Neural cell (in vitro differentiated cells): ENCODE measurements at regions not wholly inside any gene's neighbourhood (a gene's known extent, or its start where the extent isn't known, plus 50 kb on each side); places are given as distances from the start of the nearest gene placed in this dataset.

ENCODE experiments used
- H2AFZ ChIP-seq: fragments of 200-600, 300-800 bp; sonication (generic), shearing (Covaris generic); 2 replicates; pipeline ENCODE4 v1.6.0; 2014; ENCODE audit warnings: low read depth, mild to moderate bottlenecking, antibody characterized with exemption, low read length, moderate library complexity
- H3F3A ChIP-seq: fragments of 200-600 bp; shearing (Covaris generic); 2 replicates; pipeline ENCODE4 v1.6.1; 2016; ENCODE audit warnings: mild to moderate bottlenecking, moderate library complexity, mixed read lengths, antibody characterized with exemption, low read length; ENCODE audit not compliant: insufficient read depth, poor library complexity, severe bottlenecking
- H3K27ac ChIP-seq: fragments of 200-600, 300-800 bp; sonication (generic), shearing (Covaris generic); 2 replicates; pipeline ENCODE4 v1.5.1; 2014; ENCODE audit warnings: mild to moderate bottlenecking, low read length, moderate library complexity
- H3K27me3 ChIP-seq: fragments of 300-800, 200-600 bp; sonication (generic), shearing (Covaris generic); 2 replicates; pipeline ENCODE4 v1.6.0; 2014; ENCODE audit warnings: mild to moderate bottlenecking, low read depth, low read length, moderate library complexity; ENCODE audit not compliant: insufficient read depth
- H3K36me3 ChIP-seq: fragments of 300-800, 200-600 bp; sonication (generic), shearing (Covaris generic); 2 replicates; pipeline ENCODE4 v1.5.1; 2014; ENCODE audit warnings: mild to moderate bottlenecking, antibody characterized with exemption, low read length, moderate library complexity; ENCODE audit not compliant: insufficient read depth
- H3K4me2 ChIP-seq: fragments of 300-800, 200-600 bp; sonication (generic), shearing (Covaris generic); 2 replicates; pipeline ENCODE4 v1.6.0; 2014; ENCODE audit warnings: mild to moderate bottlenecking, low read length
- H3K4me3 ChIP-seq: fragments of 300-800, 200-600 bp; sonication (generic), shearing (Covaris generic); 2 replicates; pipeline ENCODE4 v1.5.1; 2014; ENCODE audit warnings: mild to moderate bottlenecking, low read length, moderate library complexity
- H3K79me2 ChIP-seq: fragments of 200-600 bp; shearing (Covaris generic); replicated peaks from 2 replicates; pipeline ENCODE4 v1.6.0; 2014; ENCODE audit warnings: mild to moderate bottlenecking, low read length, moderate library complexity; ENCODE audit not compliant: insufficient read depth
- H3K9ac ChIP-seq: fragments of 300-800, 200-600 bp; sonication (generic), shearing (Covaris generic); 2 replicates; pipeline ENCODE4 v1.6.1; 2016; ENCODE audit warnings: mild to moderate bottlenecking, low read length, mixed read lengths
- H3K9me2 ChIP-seq: fragments of 200-600 bp; shearing (Covaris generic); 2 replicates; pipeline ENCODE4 v1.6.1; 2016; ENCODE audit warnings: mild to moderate bottlenecking, low read length, mixed read lengths; ENCODE audit not compliant: insufficient read depth
- H3K9me3 ChIP-seq: fragments of 200-600, 300-800 bp; sonication (generic), shearing (Covaris generic); 2 replicates; pipeline ENCODE4 v1.6.1; 2016; ENCODE audit warnings: mild to moderate bottlenecking, mixed run types, low read length, moderate library complexity, mixed read lengths
- H4K20me1 ChIP-seq: fragments of 200-600 bp; shearing (Covaris generic); 2 replicates; pipeline ENCODE4 v1.6.1; 2016; ENCODE audit warnings: mild to moderate bottlenecking, mixed run types; ENCODE audit not compliant: insufficient read depth
- CTCF ChIP-seq: fragments of 450-650 bp; IDR thresholded peaks from 2 replicates; pipeline ENCODE4 v1.5.1; 2014; ENCODE audit warnings: antibody characterized with exemption, mild to moderate bottlenecking, moderate library complexity; ENCODE audit not compliant: poor library complexity, severe bottlenecking
- EP300 ChIP-seq: fragments of 450-650 bp; conservative IDR thresholded peaks from 2 replicates; pipeline ENCODE4 v1.6.1; 2014; ENCODE audit warnings: antibody characterized with exemption, mild to moderate bottlenecking, moderate library complexity; ENCODE audit not compliant: poor library complexity, severe bottlenecking
- EZH2 ChIP-seq: fragments of 200-600, 300-800 bp; shearing (Covaris generic), sonication (generic); IDR thresholded peaks from 2 replicates; pipeline ENCODE4 v1.6.1; 2014; ENCODE audit warnings: antibody characterized with exemption, low read length, borderline replicate concordance, mild to moderate bottlenecking; ENCODE audit not compliant: insufficient read depth, poor library complexity, severe bottlenecking
- MXI1 ChIP-seq: fragments of 450-650 bp; conservative IDR thresholded peaks from 2 replicates; pipeline ENCODE4 v1.6.1; 2014; ENCODE audit warnings: antibody characterized with exemption, mild to moderate bottlenecking; ENCODE audit not compliant: poor library complexity, severe bottlenecking
- POLR2AphosphoS5 ChIP-seq: IDR thresholded peaks from 2 replicates; pipeline ENCODE4 v1.6.1; 2012
- RAD21 ChIP-seq: fragments of 450-650 bp; conservative IDR thresholded peaks from 2 replicates; pipeline ENCODE4 v1.6.1; 2014; ENCODE audit warnings: antibody characterized with exemption, mild to moderate bottlenecking, moderate library complexity
- REST ChIP-seq: IDR thresholded peaks from 2 replicates; pipeline ENCODE4 v1.6.1; 2012; ENCODE audit warnings: borderline replicate concordance
- SMC3 ChIP-seq: fragments of 450-650 bp; conservative IDR thresholded peaks from 2 replicates; pipeline ENCODE4 v1.6.1; 2014; ENCODE audit warnings: antibody characterized with exemption, mild to moderate bottlenecking, moderate library complexity; ENCODE audit not compliant: poor library complexity
- TAF1 ChIP-seq: IDR thresholded peaks from 2 replicates; pipeline ENCODE4 v1.6.1; 2012; ENCODE audit warnings: low read depth

- Histone ChIP-seq H3K4me2 (no peak overlapping the region), H3K27ac (no peak overlapping the region), H3K9me3 (peaks cover 4% of the 10 kb centered on the region), H3K27me3 (no peaks in the 10 kb centered on the region), H3K9me2 (no peaks in the 10 kb centered on the region), H4K20me1 (no peaks in the 10 kb centered on the region), H3F3A (no peaks in the 10 kb centered on the region), H2AFZ (no peak overlapping the region), H3K4me3 (no peak overlapping the region), H3K79me2 (no peaks in the 10 kb centered on the region), H3K9ac (no peak overlapping the region), H3K36me3 (no peaks in the 10 kb centered on the region)
- no peak for TF ChIP-seq RAD21
- no peak for TF ChIP-seq TAF1
- no peak for TF ChIP-seq SMC3
- TF ChIP-seq CTCF, result no peak
- no peak for TF ChIP-seq EP300
- no peak for TF ChIP-seq MXI1
- TF ChIP-seq REST, result no peak
- no peak for TF ChIP-seq EZH2
- no peak for TF ChIP-seq POLR2AphosphoS5
These were observed 1361.8 kb upstream of the DDX18 start for GRCh38 chr2:116452651-116453050.

DNA sequence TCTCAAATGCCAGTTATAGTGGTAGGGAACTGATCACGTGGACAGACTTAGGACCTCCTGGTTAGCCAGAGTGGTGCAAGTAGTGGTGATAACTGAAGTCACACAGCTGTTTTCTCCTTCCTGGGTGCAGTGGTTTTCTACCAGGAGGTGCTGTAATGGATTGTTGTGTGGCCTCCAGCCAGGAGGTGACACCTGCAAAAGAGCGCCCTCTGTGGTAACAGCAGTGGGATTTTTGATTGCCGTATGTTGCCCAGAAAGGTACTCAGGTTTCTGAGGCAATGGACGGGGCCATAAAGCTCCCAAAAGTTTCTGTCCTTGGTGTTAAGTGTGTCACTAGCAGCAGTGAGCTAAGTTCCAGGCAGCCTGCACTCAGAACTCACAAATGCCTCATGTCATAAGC, 1358.1 kb upstream of the DDX18 start:
- no peak overlapping the region for H3K9ac ChIP-seq
- H3K9me3 ChIP-seq, result peaks cover 4% of the 10 kb centered on the region
- H3K9me2 ChIP-seq, result no peaks in the 10 kb centered on the region
- no peaks in the 10 kb centered on the region for H3K27me3 ChIP-seq
- H3K4me2 ChIP-seq, result no peak overlapping the region
- TF ChIP-seq SMC3, result no peak
- no peak for TF ChIP-seq MXI1
- no peak for TF ChIP-seq EP300
- no peak for TF ChIP-seq RAD21
- TF ChIP-seq REST, result no peak
- no peak for TF ChIP-seq EZH2
- TF ChIP-seq POLR2AphosphoS5, result no peak
- TF ChIP-seq CTCF, result no peak
- no peak for TF ChIP-seq TAF1
- H3F3A ChIP-seq, result no peaks in the 10 kb centered on the region
- H3K79me2 ChIP-seq, result no peaks in the 10 kb centered on the region
- no peaks in the 10 kb centered on the region for H4K20me1 ChIP-seq
- H3K27ac ChIP-seq, result no peak overlapping the region
- H3K36me3 ChIP-seq, result no peaks in the 10 kb centered on the region
- H3K4me3 ChIP-seq, result no peak overlapping the region
- no peak overlapping the region for H2AFZ ChIP-seq
